OCI-LY7 (cell line): ENCODE measurements at regions not wholly inside any gene's neighbourhood (a gene's known extent, or its start where the extent isn't known, plus 50 kb on each side); places are given as distances from the start of the nearest gene placed in this dataset.
"Not testable (repeated sequence)": the region's sequence is repeated elsewhere in the genome, so short reads cannot be mapped to it uniquely, and the experiment has no call there.

Experiments used
- EZH2phosphoT487 ChIP-seq: fragments of 200-600 bp; sonication (generic); IDR thresholded peaks from 2 replicates; pipeline ENCODE4 v1.6.1; 2018; ENCODE audit warnings: low read depth, borderline replicate concordance, mild to moderate bottlenecking, mixed run types, antibody characterized with exemption, low read length, moderate library complexity, mixed read lengths
- TF ChIP-seq, protein P1 (sequence below): fragments of 200-600 bp; sonication (generic); conservative IDR thresholded peaks from 2 replicates; pipeline ENCODE4 v1.5.1; 2014; ENCODE audit warnings: mild to moderate bottlenecking, antibody characterized with exemption, low read length, moderate library complexity, mixed read lengths

DNA sequence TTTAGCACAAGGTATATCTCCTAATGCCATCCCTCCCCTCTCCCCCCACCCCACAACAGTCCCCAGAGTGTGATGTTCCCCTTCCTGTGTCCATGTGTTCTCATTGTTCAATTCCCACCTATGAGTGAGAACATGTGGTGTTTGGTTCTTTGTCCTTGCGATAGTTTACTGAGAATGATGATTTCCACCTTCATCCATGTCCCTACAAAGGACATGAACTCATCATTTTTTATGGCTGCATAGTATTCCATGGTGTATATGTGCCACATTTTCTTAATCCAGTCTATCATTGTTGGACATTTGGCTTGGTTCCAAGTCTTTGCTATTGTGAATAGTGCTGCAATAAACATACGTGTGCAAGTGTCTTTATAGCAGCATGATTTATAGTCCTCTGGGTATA, 327.0 kb upstream of the FAM78B start:
- TF ChIP-seq, protein P1, sequence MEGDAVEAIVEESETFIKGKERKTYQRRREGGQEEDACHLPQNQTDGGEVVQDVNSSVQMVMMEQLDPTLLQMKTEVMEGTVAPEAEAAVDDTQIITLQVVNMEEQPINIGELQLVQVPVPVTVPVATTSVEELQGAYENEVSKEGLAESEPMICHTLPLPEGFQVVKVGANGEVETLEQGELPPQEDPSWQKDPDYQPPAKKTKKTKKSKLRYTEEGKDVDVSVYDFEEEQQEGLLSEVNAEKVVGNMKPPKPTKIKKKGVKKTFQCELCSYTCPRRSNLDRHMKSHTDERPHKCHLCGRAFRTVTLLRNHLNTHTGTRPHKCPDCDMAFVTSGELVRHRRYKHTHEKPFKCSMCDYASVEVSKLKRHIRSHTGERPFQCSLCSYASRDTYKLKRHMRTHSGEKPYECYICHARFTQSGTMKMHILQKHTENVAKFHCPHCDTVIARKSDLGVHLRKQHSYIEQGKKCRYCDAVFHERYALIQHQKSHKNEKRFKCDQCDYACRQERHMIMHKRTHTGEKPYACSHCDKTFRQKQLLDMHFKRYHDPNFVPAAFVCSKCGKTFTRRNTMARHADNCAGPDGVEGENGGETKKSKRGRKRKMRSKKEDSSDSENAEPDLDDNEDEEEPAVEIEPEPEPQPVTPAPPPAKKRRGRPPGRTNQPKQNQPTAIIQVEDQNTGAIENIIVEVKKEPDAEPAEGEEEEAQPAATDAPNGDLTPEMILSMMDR: not testable (repeated sequence)
- not testable (repeated sequence) for TF ChIP-seq EZH2phosphoT487
